Activated T-cell treated with anti-CD3 and anti-CD28 coated beads, Interleukin-2, amount 50 U/mL, for 48 hours (primary cell): ENCODE measurements at regions not wholly inside any gene's neighbourhood (a gene's known extent, or its start where the extent isn't known, plus 50 kb on each side); places are given as distances from the start of the nearest gene placed in this dataset.
"Not testable (repeated sequence)": the region's sequence is repeated elsewhere in the genome, so short reads cannot be mapped to it uniquely, and the experiment has no call there.

Experiments
- DNase-seq, 2 experiments: peaks; one replicate each; pipeline ENCODE4 v3.0.0-alpha.2; 2020

GRCh38 chr5:124206540-124206939 is 539.9 kb downstream of the ZNF608 start:
- no peak for DNase-seq

- DNase-seq, result no peak
Measured at GRCh38 chr5:124203303-124203702, 543.1 kb downstream of the ZNF608 start.

- DNase-seq, result no peak
Measured at GRCh38 chr5:124200381-124200780, 546.1 kb downstream of the ZNF608 start.

GRCh38 chr5:124199893-124200292 is 546.5 kb downstream of the ZNF608 start:
- no peak for DNase-seq

- no peak for DNase-seq
Measured at GRCh38 chr5:124195411-124195810, 551.0 kb downstream of the ZNF608 start.

- no peak for DNase-seq
Measured at GRCh38 chr5:124194282-124194681, 552.2 kb downstream of the ZNF608 start.

GRCh38 chr5:124193371-124193789 is 553.1 kb downstream of the ZNF608 start:
- no peak for DNase-seq

- DNase-seq, result no peak
Measured at GRCh38 chr5:124192716-124193115, 553.7 kb downstream of the ZNF608 start.

- no peak for DNase-seq
Measured at GRCh38 chr5:124185716-124186115, 560.7 kb downstream of the ZNF608 start.

- no peak for DNase-seq
Measured at GRCh38 chr5:124182133-124182532, 564.3 kb downstream of the ZNF608 start.

- no peak for DNase-seq
Measured at GRCh38 chr5:124180875-124181461, 565.5 kb downstream of the ZNF608 start.

- DNase-seq, result no peak
Measured at GRCh38 chr5:124180299-124180874, 566.1 kb downstream of the ZNF608 start.

GRCh38 chr5:124179819-124180218 is 566.6 kb downstream of the ZNF608 start:
- no peak for DNase-seq

GRCh38 chr5:124178050-124178449 is 568.4 kb downstream of the ZNF608 start:
- no peak for DNase-seq

GRCh38 chr5:124176692-124177091 is 569.7 kb downstream of the ZNF608 start:
- no peak for DNase-seq

- DNase-seq, result no peak
Measured at GRCh38 chr5:124173386-124173785, 573.1 kb downstream of the ZNF608 start.

- no peak for DNase-seq
Measured at GRCh38 chr5:124172389-124173003, 573.9 kb downstream of the ZNF608 start.

GRCh38 chr5:124168093-124168492 is 578.3 kb downstream of the ZNF608 start:
- DNase-seq, result not testable (repeated sequence)

- DNase-seq, result no peak
Measured at GRCh38 chr5:124162767-124163532, 583.5 kb downstream of the ZNF608 start.

GRCh38 chr5:124161266-124161665 is 585.2 kb downstream of the ZNF608 start:
- DNase-seq, result no peak

GRCh38 chr5:124160265-124160664 is 586.2 kb downstream of the ZNF608 start:
- no peak for DNase-seq

- DNase-seq, result no peak
Measured at GRCh38 chr5:124157320-124157719, 589.1 kb downstream of the ZNF608 start.

- no peak for DNase-seq
Measured at GRCh38 chr5:124156415-124156996, 589.9 kb downstream of the ZNF608 start.
